Testis (tissue), 2 donors: ENCODE measurements at regions not wholly inside any gene's neighbourhood (a gene's known extent, or its start where the extent isn't known, plus 50 kb on each side); places are given as distances from the start of the nearest gene placed in this dataset.

ENCODE experiments used
- DNase-seq: peaks from one replicate; pipeline ENCODE4 v3.0.0-alpha.2; 2019
- H3K27ac ChIP-seq, 2 donors: fragments of 200-600 bp; sonication (generic); one replicate each; pipeline ENCODE4 v1.5.1; 2019
- H3K27me3 ChIP-seq: fragments of 200-600 bp; sonication (generic); one replicate; pipeline ENCODE4 v1.5.1; 2019
- H3K36me3 ChIP-seq: fragments of 200-600 bp; sonication (generic); one replicate; pipeline ENCODE4 v1.5.1; 2017; ENCODE audit warnings: low read depth; ENCODE audit errors: missing control alignments
- H3K4me1 ChIP-seq: fragments of 200-600 bp; sonication (generic); one replicate; pipeline ENCODE4 v1.5.1; 2019
- H3K4me3 ChIP-seq, 2 donors: fragments of 200-600 bp; sonication (generic); one replicate each; pipeline ENCODE4 v1.5.1; 2017 to 2019
- H3K9me3 ChIP-seq: fragments of 200-600 bp; sonication (generic); one replicate; pipeline ENCODE4 v1.5.1; 2017
- POLR2A ChIP-seq: fragments of 450-650 bp; IDR thresholded peaks from one replicate; pipeline ENCODE4 v1.6.1; 2017; ENCODE audit warnings: antibody characterized with exemption, mild to moderate bottlenecking, moderate library complexity
- WGBS, 2 donors: methylation state at CpG; one replicate each; pipeline ENCODE4 v1.1.5; 2018; 5-methylcytosine and 5-hydroxymethylcytosine counted together
- intact Hi-C: fragments of 100-400 bp; cut with DNase I; formaldehyde crosslinking; loops from one replicate; pipeline ENCODE4 v1.15.1; 2023; ENCODE audit warnings: low total_unique reads
- TF ChIP-seq, protein P1 (sequence below), 3 experiments: fragments of 450-650 bp in 2 of 3; fragments of 200-600 bp in 1 of 3; sonication (generic) in 1 of 3; IDR thresholded peaks; one replicate each; pipeline ENCODE4 v1.5.1; 2016 to 2019; ENCODE audit warnings: antibody characterized with exemption in 3 of 3, mild to moderate bottlenecking in 2 of 3, moderate library complexity in 1 of 3

DNA sequence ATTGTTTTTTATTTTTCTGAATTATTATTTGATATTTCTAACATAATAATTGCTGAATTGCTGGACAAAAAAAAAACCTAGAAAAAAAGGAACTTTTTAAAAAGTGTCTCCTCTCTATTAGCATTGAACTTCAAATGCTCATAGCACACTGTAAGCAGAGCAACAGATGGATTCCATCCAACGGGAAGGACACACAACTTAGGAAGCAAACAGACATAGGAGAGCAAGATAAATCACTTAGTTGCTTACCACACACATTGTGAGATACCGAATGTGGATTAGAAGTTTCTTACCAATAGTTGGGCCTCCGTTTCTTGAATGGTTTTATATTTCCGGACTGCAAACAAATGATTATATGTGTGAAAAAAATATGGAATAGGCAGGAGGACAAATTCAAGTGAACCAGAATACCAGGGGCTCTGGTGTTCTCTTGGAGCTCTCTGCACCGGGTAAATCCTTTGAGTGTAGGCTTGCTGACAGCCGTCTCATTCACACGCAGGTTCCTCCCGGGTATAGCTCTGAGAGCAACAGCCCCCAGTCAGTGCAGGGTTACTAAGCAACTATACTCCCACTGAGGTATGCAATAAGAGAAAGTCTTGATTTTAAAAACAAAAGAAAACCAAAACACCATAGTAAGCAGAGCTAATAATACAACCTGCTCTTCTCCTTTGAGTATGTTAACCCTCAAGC is 217.6 kb downstream of the TMEM167A start:
- H3K9me3 ChIP-seq = no peaks in the 10 kb centered on the region
- no peaks in the 10 kb centered on the region for H3K36me3 ChIP-seq
- H3K27me3 ChIP-seq = no peaks in the 10 kb centered on the region
- intact Hi-C loops = no loop called here
- no peak for DNase-seq
- WGBS, 2 donors = 39 to 54% methylated on average over 8 of the region's 8 CpGs
- no peak overlapping the region for H3K27ac ChIP-seq
- H3K4me3 ChIP-seq = no peak overlapping the region
- H3K4me1 ChIP-seq = peaks cover 14% of the 10 kb centered on the region
- TF ChIP-seq, protein P1, sequence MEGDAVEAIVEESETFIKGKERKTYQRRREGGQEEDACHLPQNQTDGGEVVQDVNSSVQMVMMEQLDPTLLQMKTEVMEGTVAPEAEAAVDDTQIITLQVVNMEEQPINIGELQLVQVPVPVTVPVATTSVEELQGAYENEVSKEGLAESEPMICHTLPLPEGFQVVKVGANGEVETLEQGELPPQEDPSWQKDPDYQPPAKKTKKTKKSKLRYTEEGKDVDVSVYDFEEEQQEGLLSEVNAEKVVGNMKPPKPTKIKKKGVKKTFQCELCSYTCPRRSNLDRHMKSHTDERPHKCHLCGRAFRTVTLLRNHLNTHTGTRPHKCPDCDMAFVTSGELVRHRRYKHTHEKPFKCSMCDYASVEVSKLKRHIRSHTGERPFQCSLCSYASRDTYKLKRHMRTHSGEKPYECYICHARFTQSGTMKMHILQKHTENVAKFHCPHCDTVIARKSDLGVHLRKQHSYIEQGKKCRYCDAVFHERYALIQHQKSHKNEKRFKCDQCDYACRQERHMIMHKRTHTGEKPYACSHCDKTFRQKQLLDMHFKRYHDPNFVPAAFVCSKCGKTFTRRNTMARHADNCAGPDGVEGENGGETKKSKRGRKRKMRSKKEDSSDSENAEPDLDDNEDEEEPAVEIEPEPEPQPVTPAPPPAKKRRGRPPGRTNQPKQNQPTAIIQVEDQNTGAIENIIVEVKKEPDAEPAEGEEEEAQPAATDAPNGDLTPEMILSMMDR (IDR thresholded peaks at IDR 0.05) = no peak
- TF ChIP-seq POLR2A = no peak

DNA sequence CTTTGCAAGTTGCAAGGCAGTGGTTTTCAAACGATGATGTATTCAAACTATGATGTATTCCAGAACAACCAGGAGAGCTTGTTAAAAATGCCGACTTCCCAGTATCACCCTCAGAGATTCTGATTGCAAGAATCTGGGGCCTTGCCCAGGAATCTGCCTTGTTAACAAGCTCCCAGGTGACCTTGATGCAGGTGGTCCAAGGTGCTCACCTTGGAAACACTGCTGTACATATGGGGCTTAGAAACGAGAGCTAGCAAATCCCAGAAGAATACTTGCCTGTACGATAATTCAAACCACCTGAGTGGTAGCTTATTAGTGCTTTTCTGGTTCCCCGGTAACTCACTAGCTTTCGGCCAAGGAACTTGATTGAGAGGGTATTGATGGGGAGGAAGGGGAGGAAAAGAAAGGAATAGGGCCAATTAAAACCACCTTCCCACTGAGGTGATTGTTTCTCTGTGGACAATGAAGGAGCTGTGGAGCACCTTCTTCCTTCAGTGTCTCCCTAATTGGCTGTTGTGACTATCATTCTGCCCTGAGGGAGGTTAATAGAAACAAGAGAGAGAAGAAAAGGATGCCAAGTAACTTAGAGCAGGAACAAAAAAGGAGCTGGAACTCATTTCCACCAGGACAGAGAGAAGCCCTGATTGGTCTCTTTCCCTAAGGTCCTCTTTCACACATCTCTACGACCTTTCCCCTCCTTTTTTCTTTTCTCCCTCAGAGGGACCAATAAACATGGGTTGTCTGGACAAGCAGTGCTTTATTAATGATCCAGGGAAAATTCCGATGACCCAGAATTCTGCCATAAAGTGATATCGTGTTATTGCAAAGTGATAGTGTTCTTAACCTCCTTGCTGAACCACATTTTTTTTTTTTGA is 218.8 kb downstream of the TMEM167A start:
- no peak for TF ChIP-seq POLR2A
- TF ChIP-seq, protein P1 (IDR thresholded peaks at IDR 0.05) = no peak
- intact Hi-C loops = no loop called here
- peak overlapping the region in 1 of 2 donors; percentile 50 for H3K27ac ChIP-seq
- no peak overlapping the region for H3K4me3 ChIP-seq
- no peaks in the 10 kb centered on the region for H3K36me3 ChIP-seq
- H3K9me3 ChIP-seq = no peaks in the 10 kb centered on the region
- H3K27me3 ChIP-seq = no peaks in the 10 kb centered on the region
- WGBS, 2 donors = 46 to 59% methylated on average over 9 of the region's 9 CpGs
- H3K4me1 ChIP-seq = peaks cover 14% of the 10 kb centered on the region
- no peak for DNase-seq

DNA sequence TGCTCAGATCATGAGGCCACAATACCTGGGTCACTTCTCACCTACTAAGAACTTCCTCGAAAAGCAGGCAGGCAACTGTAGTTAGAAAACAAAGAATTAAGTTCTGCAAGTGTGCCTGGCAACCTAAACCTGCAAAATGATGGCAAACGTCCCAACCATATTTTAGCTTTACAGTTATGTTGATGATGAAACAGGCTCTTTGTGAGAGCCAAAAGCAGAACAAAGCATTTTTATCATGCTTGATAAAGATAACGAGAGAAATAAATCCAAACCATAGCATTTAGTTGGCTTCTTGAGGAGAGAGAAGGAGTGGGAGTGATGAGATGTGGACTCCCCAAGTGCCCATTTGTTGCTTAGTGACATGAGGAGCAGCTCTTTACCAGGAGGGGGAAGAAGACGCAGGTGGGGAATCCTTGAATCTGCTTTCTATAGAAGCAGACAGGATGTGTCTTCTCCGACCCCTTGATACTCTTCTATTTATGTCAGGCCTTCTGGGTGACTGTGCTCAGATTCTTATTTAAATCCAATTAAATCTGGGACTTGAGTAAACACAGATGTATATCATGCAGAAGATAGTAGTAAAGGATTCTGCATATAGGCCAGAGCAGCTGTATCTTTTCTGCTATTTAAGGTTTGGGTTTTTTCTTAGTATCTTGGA is 221.2 kb downstream of the TMEM167A start:
- 61 to 71% methylated on average over 5 of the region's 5 CpGs for WGBS, 2 donors
- TF ChIP-seq, protein P1 (IDR thresholded peaks at IDR 0.05) = no peak
- no peak for TF ChIP-seq POLR2A

DNA sequence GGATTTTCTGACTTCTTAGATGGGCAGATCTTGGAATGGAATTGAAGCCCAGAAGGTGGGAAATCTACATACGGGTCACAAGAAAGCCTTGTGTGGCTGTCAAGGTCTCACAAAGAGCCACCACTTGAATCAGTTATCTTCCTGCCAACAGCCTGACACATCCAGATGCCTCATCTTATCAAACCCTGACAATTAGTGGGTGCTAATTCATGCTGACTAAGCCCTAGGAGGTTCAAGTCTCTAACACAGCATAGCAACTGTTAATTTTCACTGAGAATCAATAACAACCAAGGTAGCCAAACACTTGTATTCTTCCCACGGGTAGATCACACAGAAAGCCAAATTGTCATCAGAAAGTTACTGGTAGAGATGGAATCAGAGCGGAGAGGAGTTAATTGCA is 222.2 kb downstream of the TMEM167A start:
- no peaks in the 10 kb centered on the region for H3K27me3 ChIP-seq
- no peaks in the 10 kb centered on the region for H3K9me3 ChIP-seq
- H3K4me1 ChIP-seq = peaks cover 14% of the 10 kb centered on the region
- H3K36me3 ChIP-seq = no peaks in the 10 kb centered on the region
- TF ChIP-seq, protein P1 (IDR thresholded peaks at IDR 0.05) = no peak
- no peak for TF ChIP-seq POLR2A
- DNase-seq = no peak
- WGBS, 2 donors = 79 to 85% methylated on average over 3 of the region's 3 CpGs
- intact Hi-C loops = no loop called here
- H3K27ac ChIP-seq = no peak overlapping the region
- H3K4me3 ChIP-seq = no peak overlapping the region

More for the DNA sequence above, 221.2 kb downstream of the TMEM167A start:
- no peak for DNase-seq
- Histone ChIP-seq H3K9me3 (no peaks in the 10 kb centered on the region), H3K36me3 (no peaks in the 10 kb centered on the region), H3K27me3 (no peaks in the 10 kb centered on the region), H3K27ac (no peak overlapping the region), H3K4me1 (peaks cover 14% of the 10 kb centered on the region), H3K4me3 (no peak overlapping the region)
- intact Hi-C loops = no loop called here
